Neural progenitor cell (in vitro differentiated cells): ENCODE measurements at regions not wholly inside any gene's neighbourhood (a gene's known extent, or its start where the extent isn't known, plus 50 kb on each side); places are given as distances from the start of the nearest gene placed in this dataset.

Experiments used
- CTCF ChIP-seq: fragments of 200-600 bp; sonication (generic); IDR thresholded peaks from 2 replicates; pipeline ENCODE4 v1.5.1; 2017; ENCODE audit warnings: antibody characterized with exemption, mild to moderate bottlenecking
- EZH2 ChIP-seq: fragments of 200-600 bp; sonication (generic); IDR thresholded peaks from 2 replicates; pipeline ENCODE4 v1.6.1; 2017; ENCODE audit warnings: antibody characterized with exemption, mild to moderate bottlenecking, moderate library complexity
- EZH2phosphoT487 ChIP-seq: fragments of 200-600 bp; sonication (generic); IDR thresholded peaks from 2 replicates; pipeline ENCODE4 v1.6.1; 2017; ENCODE audit warnings: antibody characterized with exemption

GRCh38 chr5:168057905-168058304 is 233.5 kb upstream of the WWC1 start:
- TF ChIP-seq CTCF, result no peak
- no peak for TF ChIP-seq EZH2
- TF ChIP-seq EZH2phosphoT487, result no peak
